GM18498 (cell line): ENCODE measurements at regions not wholly inside any gene's neighbourhood (a gene's known extent, or its start where the extent isn't known, plus 50 kb on each side); places are given as distances from the start of the nearest gene placed in this dataset.

ENCODE experiments used
- ATAC-seq: cut with Tn5 transposase; IDR thresholded peaks from one replicate; pipeline ENCODE4 v1.9.1; 2021; ENCODE audit warnings: mild to moderate bottlenecking, moderate library complexity; ENCODE audit not compliant: unreplicated experiment

- no peak for ATAC-seq
Observed at GRCh38 chr3:68062926-68063325, 408.5 kb upstream of the SUCLG2 start.

GRCh38 chr3:68060910-68061309 lies 406.5 kb upstream of the SUCLG2 start:
- ATAC-seq = no peak

- no peak for ATAC-seq
Observed at GRCh38 chr3:68060191-68060590, 405.8 kb upstream of the SUCLG2 start.

GRCh38 chr3:68059628-68060152 lies 405.3 kb upstream of the SUCLG2 start:
- no peak for ATAC-seq

- ATAC-seq = no peak
Observed at GRCh38 chr3:68057637-68058320, 403.4 kb upstream of the SUCLG2 start.

- no peak for ATAC-seq
Observed at GRCh38 chr3:68056556-68056955, 402.1 kb upstream of the SUCLG2 start.

- ATAC-seq = no peak
Observed at GRCh38 chr3:68055215-68055614, 400.8 kb upstream of the SUCLG2 start.

- ATAC-seq = no peak
Observed at GRCh38 chr3:68049776-68050175, 395.4 kb upstream of the SUCLG2 start.

- no peak for ATAC-seq
Observed at GRCh38 chr3:68045976-68046375, 391.6 kb upstream of the SUCLG2 start.

GRCh38 chr3:68033867-68034266 lies 379.5 kb upstream of the SUCLG2 start:
- no peak for ATAC-seq

- ATAC-seq = no peak
Observed at GRCh38 chr3:68032209-68032608, 377.8 kb upstream of the SUCLG2 start.

GRCh38 chr3:68025189-68025588 lies 370.8 kb upstream of the SUCLG2 start:
- no peak for ATAC-seq

- ATAC-seq = no peak
Observed at GRCh38 chr3:68019876-68020275, 365.5 kb upstream of the SUCLG2 start.

- no peak for ATAC-seq
Observed at GRCh38 chr3:68018275-68018674, 363.9 kb upstream of the SUCLG2 start.

GRCh38 chr3:68017069-68017468 lies 362.7 kb upstream of the SUCLG2 start:
- ATAC-seq = no peak

- no peak for ATAC-seq
Observed at GRCh38 chr3:68009900-68010299, 355.5 kb upstream of the SUCLG2 start.

- ATAC-seq = no peak
Observed at GRCh38 chr3:68007621-68008226, 353.3 kb upstream of the SUCLG2 start.

- no peak for ATAC-seq
Observed at GRCh38 chr3:68006646-68007045, 352.2 kb upstream of the SUCLG2 start.

GRCh38 chr3:68004091-68004490 lies 349.7 kb upstream of the SUCLG2 start:
- ATAC-seq = no peak

- ATAC-seq = no peak
Observed at GRCh38 chr3:67998281-67998680, 343.9 kb upstream of the SUCLG2 start.

- ATAC-seq = no peak
Observed at GRCh38 chr3:67995206-67995605, 340.8 kb upstream of the SUCLG2 start.

GRCh38 chr3:67986706-67987105 lies 332.3 kb upstream of the SUCLG2 start:
- ATAC-seq = no peak

- no peak for ATAC-seq
Observed at GRCh38 chr3:67983166-67983565, 328.8 kb upstream of the SUCLG2 start.
